SK-N-DZ (cell line): ENCODE measurements at regions not wholly inside any gene's neighbourhood (a gene's known extent, or its start where the extent isn't known, plus 50 kb on each side); places are given as distances from the start of the nearest gene placed in this dataset.

Experiments used
- DNase-seq: peaks from one replicate; pipeline ENCODE4 v3.0.0-alpha.2; 2015; ENCODE audit warnings: low spot score

DNA sequence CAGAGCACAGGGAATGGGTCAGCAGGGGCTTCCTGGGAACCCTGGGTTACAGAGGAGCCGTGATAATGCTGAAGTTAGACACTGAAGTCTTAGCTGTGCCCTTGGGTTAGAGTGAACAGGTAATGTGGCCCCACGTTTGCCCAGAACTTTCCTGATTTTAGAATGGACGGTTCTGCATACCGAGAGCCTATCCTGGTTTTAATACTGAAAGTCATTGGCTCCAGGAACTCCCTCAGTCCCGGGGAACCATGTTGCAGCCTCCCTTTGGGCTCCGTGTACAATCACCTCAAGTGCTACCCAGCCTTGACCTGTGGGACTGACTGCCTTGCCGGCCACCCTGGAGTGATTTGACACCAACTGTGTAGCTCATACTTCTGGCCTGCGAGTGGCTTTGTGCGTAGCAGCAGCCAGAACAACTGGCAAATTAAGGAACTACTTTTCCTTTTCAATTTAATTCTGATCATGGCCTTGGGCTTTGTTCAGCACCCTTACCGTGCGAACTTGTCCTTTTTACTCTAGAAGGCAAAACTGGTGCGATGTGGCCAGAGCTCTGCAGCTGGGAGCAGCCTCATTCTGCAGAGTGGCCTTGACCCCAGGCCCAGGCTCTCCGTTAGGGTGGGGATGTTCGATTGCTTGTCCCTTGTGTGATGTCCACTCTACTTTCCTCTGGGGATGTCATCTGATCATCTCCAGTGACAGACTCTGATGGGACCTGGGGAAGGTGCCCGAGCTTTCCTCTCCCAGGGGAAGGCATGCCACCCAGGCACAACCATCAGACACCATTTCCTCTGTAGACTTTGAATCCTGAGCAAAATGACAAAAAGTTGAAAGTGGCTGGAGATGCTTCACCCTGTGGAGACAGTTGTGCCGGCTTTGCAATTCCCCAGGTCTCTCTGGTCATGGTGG lies 265.9 kb downstream of the GLRX3 start:
- DNase-seq: no peak

- DNase-seq: peak; percentile 31
These were observed 267.2 kb downstream of the GLRX3 start for GRCh38 chr10:130403153-130404075.

DNA sequence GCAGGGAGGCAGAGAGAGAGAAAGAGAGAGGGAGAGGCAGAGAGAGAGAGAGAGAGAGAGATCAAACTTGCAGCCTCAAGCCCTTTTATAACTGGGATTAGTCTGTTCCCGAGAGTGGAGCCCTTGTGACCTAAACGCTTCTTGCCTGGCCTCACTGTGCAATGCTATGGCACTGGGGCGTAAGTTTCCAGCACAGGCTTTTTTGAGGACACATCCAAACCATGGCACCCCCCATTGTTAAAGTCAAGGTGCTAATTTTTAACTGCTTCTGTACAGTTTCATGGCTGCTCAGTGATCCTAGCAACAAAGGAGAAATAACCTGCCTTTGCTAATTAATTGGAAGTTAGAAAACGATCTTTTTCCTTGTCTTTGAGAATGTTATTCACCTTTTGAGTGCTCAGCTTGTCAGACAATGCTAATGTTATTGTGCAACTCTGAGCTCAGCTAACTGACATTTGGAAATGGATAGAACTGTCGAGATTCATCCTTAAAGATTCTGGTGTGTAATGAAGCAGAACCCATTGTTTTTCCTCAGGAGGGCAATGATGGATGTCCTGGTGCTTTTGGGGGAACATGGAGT lies 268.4 kb downstream of the GLRX3 start:
- DNase-seq: no peak

DNA sequence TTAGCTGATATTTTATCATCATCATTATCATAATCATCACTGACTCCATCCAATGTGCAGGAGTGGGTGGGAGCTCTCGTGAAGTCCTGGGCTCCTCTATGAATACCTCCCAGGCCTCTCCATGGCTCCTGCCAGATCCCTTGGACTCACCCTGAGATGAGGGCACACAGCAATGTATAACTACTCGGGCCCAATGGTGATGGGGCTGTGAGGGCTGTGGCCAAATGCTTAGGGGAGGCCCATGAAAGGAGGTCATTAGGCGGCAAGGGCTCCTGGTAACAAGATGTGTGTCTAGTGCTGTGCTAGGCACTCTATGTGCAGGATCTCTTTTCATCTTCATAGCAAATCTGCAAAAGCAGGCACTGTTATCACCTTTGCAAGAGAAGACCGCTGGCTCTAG lies 270.9 kb downstream of the GLRX3 start:
- no peak for DNase-seq

- DNase-seq: no peak
These were observed 273.1 kb downstream of the GLRX3 start for GRCh38 chr10:130409331-130409730.

DNA sequence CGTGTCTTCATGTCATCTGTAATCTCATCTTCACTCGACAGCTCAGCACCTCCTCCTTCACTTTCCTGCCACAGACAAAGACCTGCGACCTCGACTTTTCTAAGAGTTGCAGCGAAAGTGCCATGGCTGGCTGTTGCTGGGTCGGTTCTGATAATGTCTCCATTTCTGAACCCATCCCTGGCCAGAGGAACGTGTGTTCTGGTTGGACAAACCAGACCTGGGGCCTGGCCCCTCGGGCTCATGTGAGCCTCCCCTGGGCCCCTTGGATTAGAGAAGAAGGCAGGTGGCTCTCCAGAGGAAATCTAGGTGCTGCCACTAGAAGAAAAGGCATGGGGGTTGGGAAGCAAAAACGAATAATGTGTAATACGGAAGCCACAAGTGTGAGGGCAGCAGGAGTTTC lies 273.7 kb downstream of the GLRX3 start:
- no peak for DNase-seq

- DNase-seq: no peak
These were observed 275.4 kb downstream of the GLRX3 start for GRCh38 chr10:130411496-130412085.

DNA sequence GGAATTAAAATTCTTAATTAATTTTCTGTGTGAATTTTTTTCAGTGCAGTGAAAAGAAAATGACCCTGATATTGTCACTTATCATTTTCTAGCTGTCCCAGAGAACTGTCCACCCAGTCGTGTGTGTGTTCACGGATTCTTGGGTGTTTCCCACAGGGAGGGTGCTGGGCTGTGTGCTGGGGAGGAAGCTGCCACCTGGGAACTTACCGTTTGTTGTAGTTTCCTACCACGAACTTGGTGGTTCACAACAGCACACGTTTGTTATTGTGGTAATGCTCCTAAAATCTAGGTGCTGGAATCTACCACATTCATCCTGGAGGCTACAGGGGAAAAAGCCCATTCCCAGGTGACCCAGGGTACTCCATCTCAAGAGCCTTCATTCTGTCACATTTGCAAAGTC lies 276.1 kb downstream of the GLRX3 start:
- DNase-seq: no peak

GRCh38 chr10:130416334-130417150 lies 280.4 kb downstream of the GLRX3 start:
- DNase-seq: no peak

DNA sequence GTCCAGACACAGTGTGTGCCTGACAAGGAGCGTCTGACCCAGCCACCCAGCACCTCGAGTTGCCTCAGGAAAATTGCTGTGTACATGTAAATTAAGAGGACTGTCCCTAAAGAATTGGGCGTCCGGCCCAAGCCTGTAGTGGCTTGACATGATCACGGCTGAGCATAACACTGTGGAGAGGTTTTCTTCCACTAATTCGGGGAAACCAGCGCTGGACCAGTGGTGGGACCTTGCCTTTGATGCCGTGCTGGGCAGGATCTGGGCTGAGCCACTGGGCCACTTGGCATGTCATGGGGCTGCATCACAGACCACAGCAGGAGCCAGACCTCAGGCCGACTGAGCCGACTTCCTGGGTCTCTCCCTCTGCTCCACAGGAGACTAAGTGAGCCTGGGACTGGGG lies 282.5 kb downstream of the GLRX3 start:
- DNase-seq: no peak

DNA sequence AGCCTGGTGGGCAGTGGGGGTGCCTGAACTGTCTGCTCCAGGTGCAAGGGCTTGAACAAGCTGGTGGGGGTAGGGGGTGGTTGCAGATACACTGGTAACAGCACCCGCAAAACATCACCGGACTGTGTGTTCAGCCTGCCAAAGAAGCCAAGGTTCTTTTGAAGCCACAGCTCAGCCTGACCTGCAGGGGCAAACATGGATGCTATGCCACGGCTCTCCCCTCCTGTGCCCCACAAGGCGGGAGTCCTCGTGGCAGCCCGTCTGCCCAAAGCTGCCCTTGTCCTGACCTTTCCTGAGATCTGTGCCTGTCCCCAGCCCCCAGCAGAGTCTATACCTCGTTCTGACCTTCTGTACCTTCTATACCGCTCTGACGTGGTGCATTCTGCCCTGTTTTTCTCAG lies 285.7 kb downstream of the GLRX3 start:
- DNase-seq: no peak

- DNase-seq: no peak
These were observed 286.5 kb downstream of the GLRX3 start for GRCh38 chr10:130422366-130423324.

DNA sequence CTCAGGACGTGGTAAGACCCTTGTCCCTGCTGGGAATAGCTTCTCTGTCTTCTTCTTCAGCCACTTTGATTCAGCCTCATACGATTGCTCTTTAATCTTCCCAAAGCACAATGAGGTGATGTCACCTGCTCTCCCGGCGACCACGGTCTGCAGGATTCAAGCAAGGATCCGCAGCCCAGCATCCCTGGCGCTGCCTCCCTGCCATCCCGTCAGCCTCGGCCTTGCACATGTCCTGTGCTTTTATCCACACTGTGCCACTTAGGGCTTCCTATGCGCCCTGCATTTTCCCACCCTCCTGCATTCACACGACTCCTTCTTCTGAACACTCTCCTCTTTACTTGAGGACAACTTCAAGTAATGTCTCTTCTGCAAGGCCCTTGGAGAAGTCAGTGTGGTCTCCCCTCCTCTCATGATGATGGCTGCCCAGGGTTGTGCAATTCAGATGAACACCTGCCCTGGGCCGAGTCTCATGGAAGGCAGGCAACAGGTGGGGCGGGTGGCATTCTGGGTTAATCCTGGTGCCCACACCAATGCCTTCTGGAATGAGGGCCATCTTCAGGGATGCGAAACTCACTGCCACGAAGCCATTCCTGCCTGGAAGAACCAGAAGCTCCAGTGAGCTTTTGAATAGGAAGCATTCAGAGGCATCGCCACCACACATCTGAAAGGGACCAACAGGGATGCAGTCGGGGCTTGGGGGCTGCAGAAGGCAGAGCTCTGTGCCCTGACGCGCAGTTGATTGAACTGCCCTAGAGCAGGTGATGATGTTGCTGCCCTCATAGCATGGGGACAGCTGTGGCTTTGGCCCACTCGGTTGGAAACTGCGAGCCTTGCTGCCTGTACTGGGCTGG lies 287.5 kb downstream of the GLRX3 start:
- DNase-seq: no peak

DNA sequence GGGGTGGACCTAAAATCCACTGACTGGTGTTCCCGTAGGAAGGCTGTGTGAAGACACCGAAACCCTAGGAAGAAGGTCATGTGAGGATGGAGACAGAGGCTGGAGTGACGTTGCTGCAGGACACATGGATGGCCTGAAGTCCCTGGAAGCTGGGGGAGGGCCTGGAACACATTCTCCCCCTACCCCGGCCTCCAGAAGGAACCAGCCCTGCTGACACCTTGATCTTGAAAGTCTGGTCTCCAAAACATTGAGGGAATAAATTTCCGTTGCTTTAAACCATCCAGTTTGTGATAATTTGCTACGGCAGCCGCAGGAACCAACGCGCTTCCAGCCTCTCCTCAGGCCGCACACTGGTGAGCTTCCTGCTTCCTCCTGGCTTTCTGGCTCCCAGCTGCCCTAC lies 288.2 kb downstream of the GLRX3 start:
- DNase-seq: no peak

- no peak for DNase-seq
These were observed 289.0 kb downstream of the GLRX3 start for GRCh38 chr10:130425169-130425568.

GRCh38 chr10:130425881-130426435 lies 289.8 kb downstream of the GLRX3 start:
- DNase-seq: no peak

- no peak for DNase-seq
These were observed 291.1 kb downstream of the GLRX3 start for GRCh38 chr10:130427216-130427722.

- DNase-seq: no peak
These were observed 292.7 kb downstream of the GLRX3 start for GRCh38 chr10:130428936-130429335.
